ENCODE measurements at regions not wholly inside any gene's neighbourhood (a gene's known extent, or its start where the extent isn't known, plus 50 kb on each side); places are given as distances from the start of the nearest gene placed in this dataset.

- no peak for DNase-seq
- intact Hi-C loops (cut with DNase I), result no loop called here
- Histone ChIP-seq H3K4me3 (no peak overlapping the region), H3K4me1 (no peaks in the 10 kb centered on the region), H3K36me3 (no peaks in the 10 kb centered on the region), H3K27ac (no peak overlapping the region), H3K9me3 (peaks cover 0 to 10% of the 10 kb centered on the region in 2 donors), H3K27me3 (no peaks in the 10 kb centered on the region)
- no peak for TF ChIP-seq CTCF (IDR thresholded peaks at IDR 0.05)
- no peak for ATAC-seq
Measured at GRCh38 chr4:29710519-29710918, 1009.6 kb upstream of the PCDH7 start.

GRCh38 chr4:29711226-29711625 is 1008.9 kb upstream of the PCDH7 start:
- DNase-seq (no peak), ATAC-seq (no peak)
- Histone ChIP-seq H3K36me3 (no peaks in the 10 kb centered on the region), H3K4me3 (no peak overlapping the region), H3K27ac (no peak overlapping the region), H3K9me3 (peaks cover 0 to 9% of the 10 kb centered on the region in 2 donors), H3K4me1 (no peaks in the 10 kb centered on the region), H3K27me3 (no peaks in the 10 kb centered on the region)
- intact Hi-C loops (cut with DNase I), result no loop called here
- no peak for TF ChIP-seq CTCF (IDR thresholded peaks at IDR 0.05)

GRCh38 chr4:29717287-29718057 is 1002.7 kb upstream of the PCDH7 start:
- DNase-seq, result no peak
- no peaks in the 10 kb centered on the region for H3K4me1 ChIP-seq
- no peaks in the 10 kb centered on the region for H3K36me3 ChIP-seq
- no peaks in the 10 kb centered on the region for H3K27me3 ChIP-seq
- no peaks in the 10 kb centered on the region for H3K9me3 ChIP-seq
- H3K27ac ChIP-seq, result no peak overlapping the region
- TF ChIP-seq CTCF (IDR thresholded peaks at IDR 0.05), result no peak
- H3K4me3 ChIP-seq, result no peak overlapping the region
- intact Hi-C loops (cut with DNase I), result no loop called here
- no peak for ATAC-seq

GRCh38 chr4:29718136-29718535 is 1002.0 kb upstream of the PCDH7 start:
- no peaks in the 10 kb centered on the region for H3K9me3 ChIP-seq
- TF ChIP-seq CTCF (IDR thresholded peaks at IDR 0.05), result no peak
- no peaks in the 10 kb centered on the region for H3K4me1 ChIP-seq
- intact Hi-C loops (cut with DNase I), result no loop called here
- H3K36me3 ChIP-seq, result no peaks in the 10 kb centered on the region
- no peak overlapping the region for H3K4me3 ChIP-seq
- peak in 1 of 4 donors; percentile 2 for DNase-seq
- no peak for ATAC-seq
- no peaks in the 10 kb centered on the region for H3K27me3 ChIP-seq
- no peak overlapping the region for H3K27ac ChIP-seq

GRCh38 chr4:29722253-29722652 is 997.9 kb upstream of the PCDH7 start:
- intact Hi-C loops (cut with DNase I), result no loop called here
- Histone ChIP-seq H3K4me1 (no peaks in the 10 kb centered on the region), H3K9me3 (no peaks in the 10 kb centered on the region), H3K27ac (no peak overlapping the region), H3K36me3 (no peaks in the 10 kb centered on the region), H3K4me3 (no peak overlapping the region), H3K27me3 (no peaks in the 10 kb centered on the region)
- no peak for TF ChIP-seq CTCF (IDR thresholded peaks at IDR 0.05)
- no peak for ATAC-seq
- DNase-seq, result no peak
